ENCODE measurements at regions not wholly inside any gene's neighbourhood (a gene's known extent, or its start where the extent isn't known, plus 50 kb on each side); places are given as distances from the start of the nearest gene placed in this dataset.

GRCh38 chr1:177686933-177687332 is 282.9 kb downstream of the SEC16B start:
- TF ChIP-seq, protein P1, sequence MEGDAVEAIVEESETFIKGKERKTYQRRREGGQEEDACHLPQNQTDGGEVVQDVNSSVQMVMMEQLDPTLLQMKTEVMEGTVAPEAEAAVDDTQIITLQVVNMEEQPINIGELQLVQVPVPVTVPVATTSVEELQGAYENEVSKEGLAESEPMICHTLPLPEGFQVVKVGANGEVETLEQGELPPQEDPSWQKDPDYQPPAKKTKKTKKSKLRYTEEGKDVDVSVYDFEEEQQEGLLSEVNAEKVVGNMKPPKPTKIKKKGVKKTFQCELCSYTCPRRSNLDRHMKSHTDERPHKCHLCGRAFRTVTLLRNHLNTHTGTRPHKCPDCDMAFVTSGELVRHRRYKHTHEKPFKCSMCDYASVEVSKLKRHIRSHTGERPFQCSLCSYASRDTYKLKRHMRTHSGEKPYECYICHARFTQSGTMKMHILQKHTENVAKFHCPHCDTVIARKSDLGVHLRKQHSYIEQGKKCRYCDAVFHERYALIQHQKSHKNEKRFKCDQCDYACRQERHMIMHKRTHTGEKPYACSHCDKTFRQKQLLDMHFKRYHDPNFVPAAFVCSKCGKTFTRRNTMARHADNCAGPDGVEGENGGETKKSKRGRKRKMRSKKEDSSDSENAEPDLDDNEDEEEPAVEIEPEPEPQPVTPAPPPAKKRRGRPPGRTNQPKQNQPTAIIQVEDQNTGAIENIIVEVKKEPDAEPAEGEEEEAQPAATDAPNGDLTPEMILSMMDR (conservative IDR thresholded peaks at IDR 0.05; ENCODE audit: low read length), result no peak
- no peak for TF ChIP-seq EZH2phosphoT487 (IDR thresholded peaks at IDR 0.05; ENCODE audit: borderline replicate concordance, low read depth, low read length)

Measured in OCI-LY7 (cell line).